Duodenal mucosa (tissue), 2 donors: ENCODE measurements at regions not wholly inside any gene's neighbourhood (a gene's known extent, or its start where the extent isn't known, plus 50 kb on each side); places are given as distances from the start of the nearest gene placed in this dataset.
"Not testable (repeated sequence)": the region's sequence is repeated elsewhere in the genome, so short reads cannot be mapped to it uniquely, and the experiment has no call there.

Experiments used
- H3K27ac ChIP-seq: one replicate; pipeline ENCODE4 v1.7.0; 2013; ENCODE audit warnings: low read depth, low read length
- H3K27me3 ChIP-seq, 2 donors: one replicate each; pipeline ENCODE4 v1.7.0; 2013; ENCODE audit warnings: low read length in 2 of 2, control low read depth in 1 of 2; ENCODE audit not compliant: insufficient read depth in 2 of 2, control insufficient read depth in 1 of 2
- H3K36me3 ChIP-seq, 2 donors: one replicate each; pipeline ENCODE4 v1.7.0; 2013; ENCODE audit warnings: low read length in 2 of 2, control low read depth in 1 of 2; ENCODE audit not compliant: insufficient read depth in 2 of 2, control insufficient read depth in 1 of 2
- H3K4me1 ChIP-seq, 2 donors: one replicate each; pipeline ENCODE4 v1.7.0; 2013; ENCODE audit warnings: low read length in 2 of 2, control low read depth in 1 of 2; ENCODE audit not compliant: insufficient read depth in 2 of 2, control insufficient read depth in 1 of 2
- H3K4me3 ChIP-seq, 2 donors: one replicate each; pipeline ENCODE4 v1.7.0; 2013; ENCODE audit warnings: low read length in 2 of 2, low read depth in 1 of 2
- H3K9ac ChIP-seq, 2 donors: one replicate each; pipeline ENCODE4 v1.7.0; 2013; ENCODE audit warnings: low read length in 2 of 2, low read depth in 1 of 2
- H3K9me3 ChIP-seq, 2 donors: one replicate each; pipeline ENCODE4 v1.7.0; 2013; ENCODE audit warnings: low read length in 2 of 2, control low read depth in 1 of 2; ENCODE audit not compliant: control insufficient read depth in 1 of 2

DNA sequence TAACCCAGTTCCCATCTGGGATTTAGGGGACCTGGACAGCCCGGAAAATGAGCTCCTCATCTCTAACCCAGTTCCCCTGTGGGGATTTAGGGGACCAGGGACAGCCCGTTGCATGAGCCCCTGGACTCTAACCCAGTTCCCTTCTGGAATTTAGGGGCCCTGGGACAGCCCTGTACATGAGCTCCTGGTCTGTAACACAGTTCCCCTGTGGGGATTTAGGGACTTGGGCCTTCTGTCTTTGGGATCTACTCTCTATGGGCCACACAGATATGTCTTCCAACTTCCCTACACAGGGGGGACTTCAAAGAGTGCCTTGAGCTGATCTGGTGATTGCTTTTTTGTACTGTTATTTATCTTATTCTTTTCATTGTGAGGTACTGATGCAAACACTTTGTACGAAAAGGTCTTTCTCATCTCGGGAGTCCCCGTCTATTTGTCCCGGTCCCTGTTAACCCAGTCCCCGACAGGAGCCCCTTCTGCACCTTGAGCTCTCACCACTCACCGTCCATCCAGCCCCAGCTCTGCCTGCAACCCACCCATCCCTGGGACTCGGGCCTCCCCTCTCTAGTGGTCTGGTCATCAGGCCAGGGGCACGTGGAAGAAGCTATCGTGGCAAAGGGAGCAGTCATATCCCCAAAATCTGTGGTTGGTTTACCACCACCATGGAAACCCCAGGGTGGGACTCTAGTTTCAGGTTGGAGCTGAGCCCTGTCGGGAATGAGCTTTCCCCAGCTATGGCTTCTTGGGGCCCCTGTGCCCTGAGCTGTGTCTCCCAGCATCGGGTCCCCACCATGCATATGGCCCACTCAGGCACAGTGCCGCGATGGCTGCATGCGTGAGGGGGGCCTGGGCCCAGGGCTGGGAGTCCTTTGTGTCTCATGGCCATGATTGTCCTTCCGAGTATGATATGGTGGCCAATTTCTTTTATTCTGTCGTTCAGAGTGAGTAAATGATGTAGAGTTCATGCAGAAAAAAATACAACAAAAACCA lies 270.4 kb upstream of the PLCXD1 start:
- H3K4me3 ChIP-seq, H3K36me3 ChIP-seq, H3K27ac ChIP-seq, H3K27me3 ChIP-seq, H3K9ac ChIP-seq, H3K9me3 ChIP-seq, H3K4me1 ChIP-seq: not testable (repeated sequence)

DNA sequence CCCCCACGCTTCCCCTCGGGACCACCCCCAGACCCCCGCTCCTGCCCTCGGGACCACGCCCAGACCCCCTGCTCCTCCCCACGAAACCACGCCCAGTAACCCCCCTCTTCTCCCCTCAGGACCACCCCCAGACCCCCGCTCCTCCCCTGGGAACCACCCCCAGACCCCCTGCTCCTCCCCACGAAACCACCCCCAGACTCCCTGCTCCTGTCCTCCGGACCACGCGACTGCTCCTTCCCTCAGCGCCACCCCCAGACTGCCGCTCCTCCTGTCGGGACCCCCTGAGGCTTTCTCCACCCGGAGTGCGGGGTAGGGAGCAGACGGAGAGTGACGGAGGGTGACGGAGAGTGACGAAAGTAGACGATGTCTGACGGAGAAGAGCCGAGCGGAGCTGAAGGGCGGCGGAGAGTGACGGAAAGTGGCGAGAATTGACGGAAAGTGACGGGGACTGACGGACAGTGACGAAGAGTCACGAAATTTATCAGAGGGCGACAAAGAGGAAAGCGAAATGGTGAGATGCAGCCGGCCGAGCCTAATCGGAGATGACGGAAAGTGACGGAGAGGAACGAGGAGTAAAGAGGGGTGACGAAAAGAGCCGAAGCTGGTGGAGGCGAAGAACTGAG lies 267.2 kb upstream of the PLCXD1 start:
- H3K27ac ChIP-seq, H3K9ac ChIP-seq, H3K27me3 ChIP-seq, H3K4me1 ChIP-seq, H3K4me3 ChIP-seq, H3K36me3 ChIP-seq, H3K9me3 ChIP-seq: not testable (repeated sequence)

DNA sequence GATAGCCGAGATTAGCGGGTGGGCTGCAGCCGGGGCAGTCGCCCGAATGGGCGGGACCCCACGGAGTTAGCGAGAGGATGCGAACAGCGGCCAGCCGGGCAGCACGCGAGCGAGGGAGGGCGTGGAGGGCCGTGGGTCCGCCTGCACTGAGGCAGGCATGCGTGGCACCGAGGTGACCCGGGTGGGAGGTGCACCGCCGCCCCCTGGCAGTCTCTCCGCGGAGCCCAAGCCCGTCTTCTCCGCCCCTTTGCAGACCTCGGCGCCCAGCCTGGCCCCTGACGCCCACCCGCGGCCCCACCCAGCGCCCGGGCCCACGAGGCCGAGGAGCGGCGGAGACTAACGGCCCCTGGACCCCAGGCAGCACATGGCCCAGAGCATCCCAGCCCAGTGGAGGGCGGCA lies 266.7 kb upstream of the PLCXD1 start:
- H3K27ac ChIP-seq, H3K27me3 ChIP-seq, H3K9ac ChIP-seq, H3K36me3 ChIP-seq, H3K4me3 ChIP-seq, H3K9me3 ChIP-seq, H3K4me1 ChIP-seq: not testable (repeated sequence)

DNA sequence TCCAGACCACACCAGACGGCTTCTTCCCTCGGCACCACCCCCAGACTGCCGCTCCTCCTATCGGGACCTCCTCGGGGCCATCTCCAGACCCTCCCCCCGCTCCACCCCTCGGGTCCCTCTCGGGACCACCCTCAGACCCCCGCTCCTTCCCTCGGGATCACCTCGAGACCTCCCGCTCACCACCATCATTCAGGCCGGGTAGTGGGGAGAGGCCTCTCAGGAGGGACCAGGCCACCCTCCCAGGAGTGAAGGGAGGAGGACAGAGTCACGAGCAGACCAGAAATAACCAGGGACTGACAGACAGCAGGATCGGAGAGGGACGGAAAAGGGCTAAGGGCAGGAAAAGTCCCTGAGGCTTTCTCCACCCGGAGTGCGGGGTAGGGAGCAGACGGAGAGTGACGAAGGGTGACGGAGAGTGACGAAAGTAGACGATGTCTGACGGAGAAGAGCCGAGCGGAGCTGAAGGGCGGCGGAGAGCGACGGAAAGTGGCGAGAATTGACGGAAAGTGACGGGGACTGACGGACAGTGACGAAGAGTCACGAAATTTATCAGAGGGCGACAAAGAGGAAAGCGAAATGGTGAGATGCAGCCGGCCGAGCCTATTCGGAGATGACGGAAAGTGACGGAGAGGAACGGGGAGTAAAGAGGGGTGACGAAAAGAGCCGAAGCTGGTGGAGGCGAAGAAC lies 262.3 kb upstream of the PLCXD1 start:
- H3K4me3 ChIP-seq, H3K9me3 ChIP-seq, H3K27me3 ChIP-seq, H3K9ac ChIP-seq, H3K4me1 ChIP-seq, H3K27ac ChIP-seq, H3K36me3 ChIP-seq: not testable (repeated sequence)

DNA sequence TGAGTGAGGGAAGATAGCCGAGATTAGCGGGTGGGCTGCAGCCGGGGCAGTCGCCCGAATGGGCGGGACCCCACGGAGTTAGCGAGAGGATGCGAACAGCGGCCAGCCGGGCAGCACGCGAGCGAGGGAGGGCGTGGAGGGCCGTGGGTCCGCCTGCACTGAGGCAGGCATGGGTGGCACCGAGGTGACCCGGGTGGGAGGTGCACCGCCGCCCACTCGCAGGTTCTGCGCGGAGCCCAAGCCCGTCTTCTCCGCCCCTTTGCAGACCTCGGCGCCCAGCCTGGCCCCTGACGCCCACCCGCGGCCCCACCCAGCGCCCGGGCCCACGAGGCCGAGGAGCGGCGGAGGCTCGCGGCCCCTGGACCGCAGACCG lies 261.7 kb upstream of the PLCXD1 start:
- H3K9ac ChIP-seq, H3K27ac ChIP-seq, H3K36me3 ChIP-seq, H3K9me3 ChIP-seq, H3K4me3 ChIP-seq, H3K27me3 ChIP-seq, H3K4me1 ChIP-seq: not testable (repeated sequence)

DNA sequence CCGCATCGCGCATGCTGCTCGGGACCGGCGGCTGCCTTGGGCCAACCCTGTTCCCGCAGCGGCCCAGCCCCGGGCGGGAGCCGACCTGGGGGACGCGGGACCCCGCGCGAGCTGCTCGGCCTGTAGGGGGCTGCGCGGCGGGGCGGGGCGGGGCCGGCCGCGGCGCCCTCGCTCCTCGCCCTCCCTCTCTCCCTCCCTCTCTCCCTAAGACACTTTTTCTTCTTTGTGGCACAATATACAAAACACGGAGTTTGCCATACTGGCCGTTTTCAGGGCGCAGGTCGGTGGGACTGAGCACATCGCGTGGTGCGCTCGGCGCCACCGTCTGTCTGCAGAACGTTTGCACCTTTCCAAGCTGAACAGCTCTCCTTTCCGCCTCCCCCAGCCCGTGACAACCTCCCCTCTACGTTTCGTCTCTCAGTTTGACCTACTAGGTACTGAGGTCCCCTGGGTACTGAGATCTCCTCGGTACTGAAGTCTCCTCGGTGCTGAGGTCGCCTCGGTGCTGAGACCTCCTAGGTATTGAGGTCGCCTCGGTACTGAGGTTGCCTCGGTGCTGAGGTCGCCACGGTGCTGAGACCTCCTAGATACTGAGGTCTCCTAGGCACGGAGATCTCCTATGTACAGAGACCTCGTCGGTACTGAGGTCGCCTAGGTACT lies 261.1 kb upstream of the PLCXD1 start:
- H3K9me3 ChIP-seq = no peaks in the 10 kb centered on the region
- H3K27me3 ChIP-seq = no peaks in the 10 kb centered on the region
- no peaks in the 10 kb centered on the region for H3K36me3 ChIP-seq
- no peaks in the 10 kb centered on the region for H3K4me1 ChIP-seq
- H3K4me3 ChIP-seq = peak overlapping the region in 1 of 2 donors; percentile 40
- no peak overlapping the region for H3K27ac ChIP-seq
- H3K9ac ChIP-seq = no peak overlapping the region

DNA sequence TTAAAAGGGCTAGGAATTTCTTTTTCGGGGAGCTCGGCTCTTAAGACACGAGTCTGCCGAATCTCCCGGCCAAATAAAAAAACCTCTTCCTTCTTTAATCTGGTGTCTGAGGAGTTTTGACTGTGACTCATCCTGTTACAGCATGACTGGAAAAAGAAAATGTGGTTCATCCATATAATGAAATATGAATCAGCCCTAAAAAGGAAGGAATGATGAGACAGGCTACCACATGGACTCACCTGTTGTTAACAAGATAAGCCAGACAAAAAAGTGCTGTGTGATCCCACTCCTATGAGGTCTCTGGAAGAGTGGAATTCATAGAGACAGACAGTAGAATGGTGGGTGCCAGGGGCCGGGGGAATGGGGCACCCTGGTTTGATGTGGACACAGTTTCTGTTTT lies 257.0 kb upstream of the PLCXD1 start:
- H3K27me3 ChIP-seq, H3K4me1 ChIP-seq, H3K4me3 ChIP-seq, H3K9me3 ChIP-seq, H3K27ac ChIP-seq, H3K9ac ChIP-seq, H3K36me3 ChIP-seq: not testable (repeated sequence)
